ENCODE measurements at regions not wholly inside any gene's neighbourhood (a gene's known extent, or its start where the extent isn't known, plus 50 kb on each side); places are given as distances from the start of the nearest gene placed in this dataset.

GRCh38 chr20:39181490-39181889 lies 219.3 kb downstream of the DHX35 start:
- no peak for FAIRE-seq

GRCh38 chr20:39176457-39176856 lies 214.3 kb downstream of the DHX35 start:
- FAIRE-seq (peak; percentile 51), DNase-seq (ENCODE audit: insufficient read length, low spot score) (no peak)

More at GRCh38 chr20:39181490-39181889, 219.3 kb downstream of the DHX35 start:
- DNase-seq (ENCODE audit: insufficient read length, low spot score): no peak

- DNase-seq (ENCODE audit: insufficient read length, low spot score): no peak
- FAIRE-seq: peak; percentile 97
Measured at GRCh38 chr20:39170896-39171463, 208.8 kb downstream of the DHX35 start.

GRCh38 chr20:39165099-39165498 lies 203.0 kb downstream of the DHX35 start:
- FAIRE-seq (no peak), DNase-seq (ENCODE audit: insufficient read length, low spot score) (no peak)

GRCh38 chr20:39164642-39165041 lies 202.5 kb downstream of the DHX35 start:
- DNase-seq (ENCODE audit: insufficient read length, low spot score) (no peak), FAIRE-seq (peak; percentile 58)

- FAIRE-seq: no peak
- no peak for DNase-seq (ENCODE audit: insufficient read length, low spot score)
Measured at GRCh38 chr20:39163993-39164392, 201.8 kb downstream of the DHX35 start.

- FAIRE-seq (no peak), DNase-seq (ENCODE audit: insufficient read length, low spot score) (no peak)
Measured at GRCh38 chr20:39161900-39162299, 199.8 kb downstream of the DHX35 start.

GRCh38 chr20:39155971-39156370 lies 193.8 kb downstream of the DHX35 start:
- no peak for FAIRE-seq
- no peak for DNase-seq (ENCODE audit: insufficient read length, low spot score)

- DNase-seq (ENCODE audit: insufficient read length, low spot score) (no peak), FAIRE-seq (peak; percentile 91)
Measured at GRCh38 chr20:39152742-39153141, 190.6 kb downstream of the DHX35 start.

GRCh38 chr20:39152126-39152525 lies 190.0 kb downstream of the DHX35 start:
- FAIRE-seq (no peak), DNase-seq (ENCODE audit: insufficient read length, low spot score) (no peak)

GRCh38 chr20:39150501-39150900 lies 188.4 kb downstream of the DHX35 start:
- DNase-seq (ENCODE audit: insufficient read length, low spot score) (no peak), FAIRE-seq (no peak)

- DNase-seq (ENCODE audit: insufficient read length, low spot score) (no peak), FAIRE-seq (no peak)
Measured at GRCh38 chr20:39146394-39146793, 184.2 kb downstream of the DHX35 start.

GRCh38 chr20:39145921-39146320 lies 183.8 kb downstream of the DHX35 start:
- FAIRE-seq: no peak
- DNase-seq (ENCODE audit: insufficient read length, low spot score): no peak

- no peak for FAIRE-seq
- no peak for DNase-seq (ENCODE audit: insufficient read length, low spot score)
Measured at GRCh38 chr20:39144757-39145156, 182.6 kb downstream of the DHX35 start.

- peak; percentile 46 for FAIRE-seq
Measured at GRCh38 chr20:39142407-39143096, 180.4 kb downstream of the DHX35 start.

GRCh38 chr20:39137299-39137698 lies 175.2 kb downstream of the DHX35 start:
- DNase-seq (ENCODE audit: insufficient read length, low spot score) (no peak), FAIRE-seq (no peak)

More at GRCh38 chr20:39142407-39143096, 180.4 kb downstream of the DHX35 start:
- DNase-seq (ENCODE audit: insufficient read length, low spot score): no peak

- FAIRE-seq (no peak), DNase-seq (ENCODE audit: insufficient read length, low spot score) (no peak)
Measured at GRCh38 chr20:39136798-39137197, 174.7 kb downstream of the DHX35 start.

GRCh38 chr20:39135885-39136544 lies 173.9 kb downstream of the DHX35 start:
- FAIRE-seq (peak; percentile 82), DNase-seq (ENCODE audit: insufficient read length, low spot score) (no peak)

GRCh38 chr20:39133201-39133600 lies 171.1 kb downstream of the DHX35 start:
- FAIRE-seq: peak; percentile 72

GRCh38 chr20:39132511-39132910 lies 170.4 kb downstream of the DHX35 start:
- FAIRE-seq (no peak), DNase-seq (ENCODE audit: insufficient read length, low spot score) (no peak)

More at GRCh38 chr20:39133201-39133600, 171.1 kb downstream of the DHX35 start:
- DNase-seq (ENCODE audit: insufficient read length, low spot score): no peak

GRCh38 chr20:39132093-39132492 lies 169.9 kb downstream of the DHX35 start:
- DNase-seq (ENCODE audit: insufficient read length, low spot score): no peak
- peak; percentile 4 for FAIRE-seq

GRCh38 chr20:39130627-39131026 lies 168.5 kb downstream of the DHX35 start:
- no peak for FAIRE-seq
- no peak for DNase-seq (ENCODE audit: insufficient read length, low spot score)
